ENCODE measurements at regions not wholly inside any gene's neighbourhood (a gene's known extent, or its start where the extent isn't known, plus 50 kb on each side); places are given as distances from the start of the nearest gene placed in this dataset.

DNA sequence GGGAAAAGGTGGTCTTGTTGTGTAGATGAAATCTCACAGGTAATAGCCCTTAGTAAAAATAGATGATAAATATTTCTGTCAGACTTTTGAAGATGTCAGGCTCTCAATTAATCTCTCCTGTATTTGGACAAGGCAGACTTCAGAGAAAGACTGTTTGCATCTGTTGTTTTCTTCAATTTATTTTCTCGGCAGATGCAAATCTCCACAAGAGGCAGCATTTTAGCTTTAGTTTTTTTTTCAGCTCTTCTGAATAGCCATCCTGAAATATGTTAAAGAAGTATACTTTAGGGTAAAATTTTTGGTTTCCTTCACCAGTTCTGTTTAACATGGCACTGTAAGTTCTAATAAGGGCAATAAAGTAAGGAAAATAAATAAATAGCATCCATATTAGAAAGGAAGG is 685.1 kb downstream of the SI start:
- no peak for TF ChIP-seq POLR2A (IDR thresholded peaks at IDR 0.05)
- no peak for TF ChIP-seq POLR2AphosphoS5 (IDR thresholded peaks at IDR 0.05)
- TF ChIP-seq, protein P1, sequence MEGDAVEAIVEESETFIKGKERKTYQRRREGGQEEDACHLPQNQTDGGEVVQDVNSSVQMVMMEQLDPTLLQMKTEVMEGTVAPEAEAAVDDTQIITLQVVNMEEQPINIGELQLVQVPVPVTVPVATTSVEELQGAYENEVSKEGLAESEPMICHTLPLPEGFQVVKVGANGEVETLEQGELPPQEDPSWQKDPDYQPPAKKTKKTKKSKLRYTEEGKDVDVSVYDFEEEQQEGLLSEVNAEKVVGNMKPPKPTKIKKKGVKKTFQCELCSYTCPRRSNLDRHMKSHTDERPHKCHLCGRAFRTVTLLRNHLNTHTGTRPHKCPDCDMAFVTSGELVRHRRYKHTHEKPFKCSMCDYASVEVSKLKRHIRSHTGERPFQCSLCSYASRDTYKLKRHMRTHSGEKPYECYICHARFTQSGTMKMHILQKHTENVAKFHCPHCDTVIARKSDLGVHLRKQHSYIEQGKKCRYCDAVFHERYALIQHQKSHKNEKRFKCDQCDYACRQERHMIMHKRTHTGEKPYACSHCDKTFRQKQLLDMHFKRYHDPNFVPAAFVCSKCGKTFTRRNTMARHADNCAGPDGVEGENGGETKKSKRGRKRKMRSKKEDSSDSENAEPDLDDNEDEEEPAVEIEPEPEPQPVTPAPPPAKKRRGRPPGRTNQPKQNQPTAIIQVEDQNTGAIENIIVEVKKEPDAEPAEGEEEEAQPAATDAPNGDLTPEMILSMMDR (IDR thresholded peaks at IDR 0.05) = no peak
